Transverse colon (tissue), 4 donors: ENCODE measurements at regions not wholly inside any gene's neighbourhood (a gene's known extent, or its start where the extent isn't known, plus 50 kb on each side); places are given as distances from the start of the nearest gene placed in this dataset.
A peak's percentile ranks its signal among the peaks of the same experiment; 100 is the strongest.

Source experiments
- DNase-seq: peaks from one replicate; pipeline ENCODE4 v3.0.0-alpha.2; 2019
- H3K27ac ChIP-seq, 4 donors: fragments of 200-600 bp; sonication (generic); 2 replicates each; pipeline ENCODE4 v1.5.1; 2016 to 2018; ENCODE audit warnings: inconsistent platforms in 4 of 4
- H3K27me3 ChIP-seq: fragments of 200-600 bp; sonication (generic); 2 replicates; pipeline ENCODE4 v1.5.1; 2017; ENCODE audit warnings: inconsistent platforms
- H3K36me3 ChIP-seq, 4 donors: fragments of 200-600 bp; sonication (generic); 2 replicates each; pipeline ENCODE4 v1.5.1; 2017 to 2019; ENCODE audit warnings: inconsistent platforms in 4 of 4
- H3K4me1 ChIP-seq, 4 donors: fragments of 200-600 bp; sonication (generic); 2 replicates each; pipeline ENCODE4 v1.5.1; 2017 to 2020; ENCODE audit warnings: inconsistent platforms in 4 of 4
- H3K4me3 ChIP-seq, 4 donors: fragments of 200-600 bp; sonication (generic); 1 replicate in 1 of 4; 2 replicates in 3 of 4; pipeline versions ENCODE4 v1.5.1 to v1.6.1; 2017 to 2019; ENCODE audit warnings: inconsistent platforms in 4 of 4
- H3K9me3 ChIP-seq, 2 donors: fragments of 200-600 bp; sonication (generic); 2 replicates each; pipeline ENCODE4 v1.5.1; 2017 to 2019; ENCODE audit warnings: inconsistent platforms in 2 of 2
- EP300 ChIP-seq: sonication (generic); formaldehyde crosslinking; IDR thresholded peaks from one replicate; pipeline ENCODE4 v1.6.1; 2017; ENCODE audit warnings: antibody characterized with exemption, low read depth
- POLR2A ChIP-seq: fragments of 450-650 bp; IDR thresholded peaks from one replicate; pipeline ENCODE4 v1.6.1; 2016; ENCODE audit warnings: antibody characterized with exemption, mild to moderate bottlenecking, moderate library complexity
- POLR2AphosphoS5 ChIP-seq, 3 donors: sonication (generic); formaldehyde crosslinking; IDR thresholded peaks; one replicate each; pipeline ENCODE4 v1.6.1; 2016; ENCODE audit warnings: antibody characterized with exemption in 3 of 3
- WGBS, 2 donors: methylation state at CpG; one replicate each; pipeline ENCODE4 v1.1.5; 2018; ENCODE audit warnings: low coverage in 1 of 2; 5-methylcytosine and 5-hydroxymethylcytosine counted together
- in situ Hi-C, 4 donors: fragments of 200-750 bp; cut with MboI; loops; one replicate each; pipeline versions ENCODE4 v1.15.0 to v1.15.1; 2017; ENCODE audit warnings: low sequenced_read_pairs in 3 of 4, low pct_ligation_motif_present in 1 of 4, low pct_unique_long_range_greater_than_20kb in 1 of 4
- intact Hi-C: fragments of 100-400 bp; cut with DNase I; formaldehyde crosslinking; loops from one replicate; pipeline ENCODE4 v1.15.1; 2023; ENCODE audit warnings: low total_unique reads
- TF ChIP-seq, protein P1 (sequence below), 5 experiments: fragments of 200-600 bp in 3 of 5; fragments of 450-650 bp in 2 of 5; sonication (generic) in 3 of 5; IDR thresholded peaks; 1 replicate in 2 of 5; 2 replicates in 3 of 5; pipeline ENCODE4 v1.5.1; 2016 to 2017; ENCODE audit warnings: antibody characterized with exemption in 5 of 5, inconsistent platforms in 3 of 5, mild to moderate bottlenecking in 2 of 5, moderate library complexity in 1 of 5

DNA sequence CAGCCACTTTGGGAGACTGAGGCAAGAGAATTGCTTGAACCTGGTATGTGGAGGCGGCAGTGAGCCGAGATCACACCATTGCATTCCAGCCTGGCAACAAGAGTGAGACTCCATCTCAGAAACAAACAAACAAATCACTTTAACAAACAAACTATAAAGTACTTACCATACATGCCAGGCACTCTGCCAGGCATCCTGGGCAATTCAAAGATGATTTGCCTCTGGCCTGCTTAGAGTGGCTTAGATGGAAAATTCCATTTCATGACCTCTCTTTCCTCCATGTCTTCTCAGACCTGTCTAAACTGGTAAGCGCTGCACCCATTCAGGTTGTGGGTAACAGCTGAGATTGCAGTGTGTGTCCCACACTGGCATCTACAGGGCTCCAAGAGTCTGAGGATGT lies 273.2 kb downstream of the BCL2 start:
- Histone ChIP-seq H3K4me3 (no peak overlapping the region), H3K9me3 (no peaks in the 10 kb centered on the region), H3K4me1 (peaks cover 0 to 4% (median 0%) of the 10 kb centered on the region in 4 donors), H3K27me3 (no peaks in the 10 kb centered on the region), H3K36me3 (no peaks in the 10 kb centered on the region), H3K27ac (no peak overlapping the region)
- intact Hi-C loops = no loop called here
- TF ChIP-seq, protein P1, sequence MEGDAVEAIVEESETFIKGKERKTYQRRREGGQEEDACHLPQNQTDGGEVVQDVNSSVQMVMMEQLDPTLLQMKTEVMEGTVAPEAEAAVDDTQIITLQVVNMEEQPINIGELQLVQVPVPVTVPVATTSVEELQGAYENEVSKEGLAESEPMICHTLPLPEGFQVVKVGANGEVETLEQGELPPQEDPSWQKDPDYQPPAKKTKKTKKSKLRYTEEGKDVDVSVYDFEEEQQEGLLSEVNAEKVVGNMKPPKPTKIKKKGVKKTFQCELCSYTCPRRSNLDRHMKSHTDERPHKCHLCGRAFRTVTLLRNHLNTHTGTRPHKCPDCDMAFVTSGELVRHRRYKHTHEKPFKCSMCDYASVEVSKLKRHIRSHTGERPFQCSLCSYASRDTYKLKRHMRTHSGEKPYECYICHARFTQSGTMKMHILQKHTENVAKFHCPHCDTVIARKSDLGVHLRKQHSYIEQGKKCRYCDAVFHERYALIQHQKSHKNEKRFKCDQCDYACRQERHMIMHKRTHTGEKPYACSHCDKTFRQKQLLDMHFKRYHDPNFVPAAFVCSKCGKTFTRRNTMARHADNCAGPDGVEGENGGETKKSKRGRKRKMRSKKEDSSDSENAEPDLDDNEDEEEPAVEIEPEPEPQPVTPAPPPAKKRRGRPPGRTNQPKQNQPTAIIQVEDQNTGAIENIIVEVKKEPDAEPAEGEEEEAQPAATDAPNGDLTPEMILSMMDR (IDR thresholded peaks at IDR 0.05) = no peak
- no peak for TF ChIP-seq EP300
- WGBS, 2 donors = 70 to 75% methylated on average over 2 to 3 of the region's 3 CpGs
- DNase-seq = peak; percentile 37
- in situ Hi-C loops = no loop called here

DNA sequence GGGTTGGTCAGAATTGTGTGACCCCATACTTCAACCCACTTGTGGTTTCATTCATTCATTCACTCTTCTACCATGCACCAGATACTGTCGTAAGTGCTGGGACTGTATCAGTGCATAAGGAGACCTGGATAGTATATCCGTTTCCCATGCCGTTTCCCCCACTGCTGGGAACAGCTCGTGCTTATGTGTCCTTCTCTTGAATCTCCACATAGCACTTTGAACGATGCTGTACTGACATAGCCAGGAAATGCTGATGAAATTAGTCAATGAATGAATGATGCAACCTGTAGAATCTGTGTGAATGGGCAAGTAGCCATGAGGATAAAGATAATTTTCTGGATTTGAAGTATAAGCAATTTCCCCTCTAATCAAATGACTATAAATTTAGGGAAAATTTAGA lies 276.1 kb downstream of the BCL2 start:
- H3K36me3 ChIP-seq = no peaks in the 10 kb centered on the region
- no peak for DNase-seq
- TF ChIP-seq, protein P1 (IDR thresholded peaks at IDR 0.05) = no peak
- no peak for TF ChIP-seq POLR2A
- no peak for TF ChIP-seq POLR2AphosphoS5 (IDR thresholded peaks at IDR 0.05)
- no peak for TF ChIP-seq EP300
- no peaks in the 10 kb centered on the region for H3K27me3 ChIP-seq
- intact Hi-C loops (no loop called here), in situ Hi-C loops (no loop called here)
- H3K4me1 ChIP-seq = peaks cover 0 to 5% (median 4%) of the 10 kb centered on the region in 4 donors
- no peak overlapping the region for H3K4me3 ChIP-seq
- 90 to 96% methylated on average over 5 of the region's 5 CpGs for WGBS, 2 donors
- no peak overlapping the region for H3K27ac ChIP-seq
- H3K9me3 ChIP-seq = no peaks in the 10 kb centered on the region

DNA sequence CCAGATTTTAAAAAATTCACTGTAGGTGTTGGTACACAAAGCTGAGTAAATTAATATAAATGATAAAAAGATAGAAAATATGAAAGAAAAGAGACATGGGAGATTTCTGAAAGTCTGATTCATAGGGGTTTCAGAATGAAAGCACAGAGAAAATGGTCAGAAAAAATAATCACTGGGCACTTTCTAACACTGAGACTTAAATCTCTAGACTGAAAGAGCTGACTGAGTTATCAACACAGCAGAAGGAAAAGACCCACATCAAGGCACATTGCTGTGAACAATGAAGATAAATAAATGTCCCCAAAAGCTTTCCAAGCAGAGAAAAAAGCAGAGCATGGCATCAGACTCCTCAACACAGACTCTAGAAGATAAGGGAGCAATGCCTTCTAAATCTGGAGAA lies 277.2 kb downstream of the BCL2 start:
- in situ Hi-C loops = no loop called here
- Histone ChIP-seq H3K36me3 (no peaks in the 10 kb centered on the region), H3K4me3 (no peak overlapping the region), H3K9me3 (no peaks in the 10 kb centered on the region), H3K4me1 (peaks cover 0 to 5% (median 4%) of the 10 kb centered on the region in 4 donors), H3K27me3 (no peaks in the 10 kb centered on the region), H3K27ac (no peak overlapping the region)
- DNase-seq = no peak
- intact Hi-C loops = no loop called here
- TF ChIP-seq POLR2A (no peak), EP300 (no peak), POLR2AphosphoS5 (IDR thresholded peaks at IDR 0.05) (no peak)
- TF ChIP-seq, protein P1 (IDR thresholded peaks at IDR 0.05) = no peak

DNA sequence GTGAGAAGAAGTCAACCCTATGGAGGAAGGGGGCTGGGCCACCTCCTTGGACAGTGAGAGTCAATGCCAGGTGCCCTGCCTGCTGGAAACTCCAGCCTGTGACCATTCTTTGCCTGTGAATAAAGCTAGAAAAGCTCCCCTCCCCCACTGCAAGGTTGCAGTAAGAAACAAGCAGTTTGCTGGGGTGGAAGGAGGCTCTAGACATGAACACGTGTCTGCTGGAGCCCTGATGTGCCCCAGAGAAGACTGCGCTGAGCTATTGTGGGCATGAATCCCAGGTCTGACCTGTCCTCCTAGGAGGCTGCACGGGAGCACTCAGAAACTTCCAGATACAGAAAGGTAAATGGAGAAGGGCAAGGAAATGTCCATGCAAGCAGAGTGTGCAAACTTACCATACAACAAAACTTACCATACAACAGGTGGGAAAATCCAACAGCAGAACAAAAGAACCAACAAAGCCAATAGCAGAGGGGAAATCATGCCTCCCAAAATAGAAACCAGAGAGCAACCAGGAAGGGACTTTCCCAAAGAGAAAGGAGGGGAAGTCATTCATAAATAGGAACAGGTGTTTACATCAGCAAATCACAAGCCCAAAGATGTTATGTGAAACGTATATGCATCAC lies 278.7 kb downstream of the BCL2 start:
- intact Hi-C loops = no loop called here
- 38 to 67% methylated on average over 1 to 4 of the region's 4 CpGs for WGBS, 2 donors
- in situ Hi-C loops = no loop called here

More for the DNA sequence above, 278.7 kb downstream of the BCL2 start:
- H3K9me3 ChIP-seq = no peaks in the 10 kb centered on the region
- peaks cover 0 to 5% (median 4%) of the 10 kb centered on the region in 4 donors for H3K4me1 ChIP-seq
- no peak for DNase-seq
- H3K27me3 ChIP-seq = no peaks in the 10 kb centered on the region
- TF ChIP-seq, protein P1 (IDR thresholded peaks at IDR 0.05) = no peak
- no peak for TF ChIP-seq POLR2A
- TF ChIP-seq EP300 = no peak
- no peak for TF ChIP-seq POLR2AphosphoS5 (IDR thresholded peaks at IDR 0.05)
- no peaks in the 10 kb centered on the region for H3K36me3 ChIP-seq
- no peak overlapping the region for H3K4me3 ChIP-seq
- H3K27ac ChIP-seq = no peak overlapping the region
